OCI-LY7 (cell line): ENCODE measurements at regions not wholly inside any gene's neighbourhood (a gene's known extent, or its start where the extent isn't known, plus 50 kb on each side); places are given as distances from the start of the nearest gene placed in this dataset.

Experiments used
- EZH2phosphoT487 ChIP-seq: fragments of 200-600 bp; sonication (generic); IDR thresholded peaks from 2 replicates; pipeline ENCODE4 v1.6.1; 2018; ENCODE audit warnings: low read depth, borderline replicate concordance, mild to moderate bottlenecking, mixed run types, antibody characterized with exemption, low read length, moderate library complexity, mixed read lengths
- TF ChIP-seq, protein P1 (sequence below): fragments of 200-600 bp; sonication (generic); conservative IDR thresholded peaks from 2 replicates; pipeline ENCODE4 v1.5.1; 2014; ENCODE audit warnings: mild to moderate bottlenecking, antibody characterized with exemption, low read length, moderate library complexity, mixed read lengths

DNA sequence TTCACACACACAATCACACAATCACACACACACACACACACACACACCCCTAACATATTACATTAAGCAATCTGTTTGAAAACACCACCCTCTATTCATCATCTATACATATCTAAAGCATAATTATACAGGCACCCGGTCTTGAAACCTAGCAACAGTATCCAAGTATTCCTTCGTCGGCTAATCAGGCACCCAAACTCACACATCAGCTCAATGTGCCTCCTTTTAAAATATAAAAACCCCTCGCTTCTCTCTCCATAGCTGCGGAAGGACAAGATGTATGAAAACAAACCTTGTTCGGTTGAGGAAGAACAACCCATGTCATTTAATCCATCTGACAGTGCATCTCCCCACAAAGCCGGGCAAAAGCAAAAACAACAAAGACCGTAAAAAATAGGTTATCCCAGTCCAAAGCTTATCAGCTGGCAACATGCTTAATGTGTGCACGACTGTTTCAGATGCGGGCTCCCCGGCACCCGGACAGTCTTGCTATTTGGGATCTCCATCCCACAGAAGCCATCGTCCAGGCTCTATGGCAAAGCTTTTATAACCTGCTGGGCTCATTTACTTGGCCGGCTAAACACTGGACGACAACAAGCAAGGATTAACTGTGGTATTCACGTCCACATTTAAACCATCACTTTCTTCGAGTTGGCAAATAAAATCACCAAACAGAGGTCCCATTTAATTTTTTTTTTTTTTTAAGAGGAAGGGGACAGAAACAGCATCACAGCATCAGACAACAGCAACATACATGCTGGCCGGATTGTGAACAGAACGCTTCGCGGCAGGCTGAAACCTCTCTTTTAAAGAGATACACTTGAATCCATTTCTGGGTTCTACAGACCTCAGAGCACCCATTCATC lies 365.5 kb downstream of the SHANK2 start:
- TF ChIP-seq, protein P1, sequence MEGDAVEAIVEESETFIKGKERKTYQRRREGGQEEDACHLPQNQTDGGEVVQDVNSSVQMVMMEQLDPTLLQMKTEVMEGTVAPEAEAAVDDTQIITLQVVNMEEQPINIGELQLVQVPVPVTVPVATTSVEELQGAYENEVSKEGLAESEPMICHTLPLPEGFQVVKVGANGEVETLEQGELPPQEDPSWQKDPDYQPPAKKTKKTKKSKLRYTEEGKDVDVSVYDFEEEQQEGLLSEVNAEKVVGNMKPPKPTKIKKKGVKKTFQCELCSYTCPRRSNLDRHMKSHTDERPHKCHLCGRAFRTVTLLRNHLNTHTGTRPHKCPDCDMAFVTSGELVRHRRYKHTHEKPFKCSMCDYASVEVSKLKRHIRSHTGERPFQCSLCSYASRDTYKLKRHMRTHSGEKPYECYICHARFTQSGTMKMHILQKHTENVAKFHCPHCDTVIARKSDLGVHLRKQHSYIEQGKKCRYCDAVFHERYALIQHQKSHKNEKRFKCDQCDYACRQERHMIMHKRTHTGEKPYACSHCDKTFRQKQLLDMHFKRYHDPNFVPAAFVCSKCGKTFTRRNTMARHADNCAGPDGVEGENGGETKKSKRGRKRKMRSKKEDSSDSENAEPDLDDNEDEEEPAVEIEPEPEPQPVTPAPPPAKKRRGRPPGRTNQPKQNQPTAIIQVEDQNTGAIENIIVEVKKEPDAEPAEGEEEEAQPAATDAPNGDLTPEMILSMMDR, result no peak
- TF ChIP-seq EZH2phosphoT487, result no peak
